GM21360 (cell line): ENCODE measurements at regions not wholly inside any gene's neighbourhood (a gene's known extent, or its start where the extent isn't known, plus 50 kb on each side); places are given as distances from the start of the nearest gene placed in this dataset.
"Not testable (repeated sequence)": the region's sequence is repeated elsewhere in the genome, so short reads cannot be mapped to it uniquely, and the experiment has no call there.

Experiments
- ATAC-seq: cut with Tn5 transposase; IDR thresholded peaks from one replicate; pipeline ENCODE4 v1.9.1; 2021; ENCODE audit warnings: mild to moderate bottlenecking, moderate library complexity; ENCODE audit not compliant: unreplicated experiment

- ATAC-seq, result no peak
Measured at GRCh38 chr9:82052081-82052480, 63.5 kb downstream of the SPATA31D1 start.

- no peak for ATAC-seq
Measured at GRCh38 chr9:82054264-82055015, 65.9 kb downstream of the SPATA31D1 start.

GRCh38 chr9:82057805-82058204 is 69.2 kb downstream of the SPATA31D1 start:
- ATAC-seq, result no peak

DNA sequence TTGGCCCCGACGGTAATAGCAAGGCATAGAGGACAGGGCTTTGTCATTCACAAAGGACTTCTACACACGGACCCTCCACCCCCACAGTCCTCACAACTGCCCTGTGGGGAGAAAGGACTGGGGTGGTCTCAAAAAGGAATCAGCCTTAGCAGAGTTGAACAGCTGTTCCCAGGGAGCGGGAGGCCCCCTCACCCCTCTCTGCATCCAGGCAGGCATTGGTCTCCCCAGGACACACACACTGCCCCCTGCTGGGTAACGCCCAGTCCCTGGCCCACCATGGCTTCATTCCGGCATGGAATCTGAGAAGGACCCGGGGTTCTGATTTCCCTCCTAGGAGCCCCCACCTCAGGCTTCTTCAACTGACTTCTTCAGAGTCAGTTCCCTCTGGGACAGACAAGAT is 73.2 kb downstream of the SPATA31D1 start:
- not testable (repeated sequence) for ATAC-seq

GRCh38 chr9:82062245-82062644 is 73.7 kb downstream of the SPATA31D1 start:
- no peak for ATAC-seq

- ATAC-seq, result no peak
Measured at GRCh38 chr9:82073551-82074543, 85.3 kb downstream of the SPATA31D1 start.

GRCh38 chr9:82080265-82080664 is 91.7 kb downstream of the SPATA31D1 start:
- peak; percentile 74 for ATAC-seq

GRCh38 chr9:82081496-82081895 is 92.9 kb downstream of the SPATA31D1 start:
- no peak for ATAC-seq

GRCh38 chr9:82082563-82082962 is 94.0 kb downstream of the SPATA31D1 start:
- no peak for ATAC-seq

GRCh38 chr9:82088591-82088990 is 100.0 kb downstream of the SPATA31D1 start:
- ATAC-seq, result no peak

- ATAC-seq, result no peak
Measured at GRCh38 chr9:82090046-82090445, 101.5 kb downstream of the SPATA31D1 start.

DNA sequence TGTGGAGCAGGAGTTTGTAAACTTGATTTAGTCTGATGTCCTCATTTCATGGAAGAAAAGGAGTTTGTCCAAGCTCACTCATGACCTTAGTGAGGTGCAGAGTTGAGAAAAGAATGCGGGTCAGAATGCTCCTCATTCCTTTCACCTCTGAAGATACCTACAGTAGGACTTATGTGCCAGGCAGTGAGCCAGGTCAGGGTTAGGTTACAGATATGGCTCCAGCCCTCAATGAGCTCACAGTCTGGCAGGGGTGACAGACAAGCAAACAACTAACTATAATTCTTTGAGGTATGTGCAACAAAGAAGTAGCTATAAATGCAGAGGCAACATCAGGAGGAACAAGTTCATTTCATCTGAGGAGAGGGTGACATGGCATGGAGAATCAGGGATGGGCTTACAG is 102.5 kb downstream of the SPATA31D1 start:
- no peak for ATAC-seq

GRCh38 chr9:82091610-82092009 is 103.0 kb downstream of the SPATA31D1 start:
- no peak for ATAC-seq

DNA sequence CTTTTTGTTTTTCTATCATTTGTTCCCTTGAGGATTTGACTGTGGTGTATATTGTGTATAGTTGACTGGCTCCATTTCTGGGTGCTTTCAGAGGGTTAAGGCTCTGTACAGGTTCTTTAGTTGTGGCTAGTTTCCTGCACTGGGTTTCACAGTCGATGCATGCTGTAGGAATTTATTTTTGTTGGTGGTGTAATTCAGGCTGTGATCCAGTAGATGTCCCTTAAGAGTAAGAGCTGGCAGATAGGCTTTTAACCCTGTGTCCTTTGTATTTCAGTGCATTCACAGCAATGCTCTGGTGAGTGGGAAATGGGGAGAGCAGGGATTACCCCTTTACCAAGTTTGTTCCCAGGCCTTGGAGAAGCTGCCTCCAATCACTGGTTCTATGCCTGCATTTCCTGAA is 112.9 kb downstream of the SPATA31D1 start:
- ATAC-seq, result no peak

GRCh38 chr9:82104252-82104651 is 115.7 kb downstream of the SPATA31D1 start:
- no peak for ATAC-seq

DNA sequence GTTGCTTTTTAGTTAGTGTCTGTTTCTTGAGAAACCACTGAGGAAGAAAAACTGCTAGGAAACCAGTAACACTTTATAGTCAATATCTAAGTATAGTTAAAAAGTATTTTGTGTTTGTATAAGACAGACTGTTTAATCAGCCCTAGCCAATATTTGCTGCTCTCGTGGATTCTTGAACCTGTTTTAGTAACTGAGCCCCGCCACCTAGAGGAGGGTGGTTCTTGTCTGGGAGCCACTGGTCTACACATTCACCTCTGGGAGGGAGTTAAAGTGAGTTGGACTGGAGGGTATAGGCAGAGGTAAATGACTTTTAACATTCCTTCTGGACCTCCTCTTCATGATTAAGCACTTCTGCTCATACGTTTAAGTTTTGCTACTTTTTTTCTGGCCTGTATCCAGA is 117.2 kb downstream of the SPATA31D1 start:
- no peak for ATAC-seq

DNA sequence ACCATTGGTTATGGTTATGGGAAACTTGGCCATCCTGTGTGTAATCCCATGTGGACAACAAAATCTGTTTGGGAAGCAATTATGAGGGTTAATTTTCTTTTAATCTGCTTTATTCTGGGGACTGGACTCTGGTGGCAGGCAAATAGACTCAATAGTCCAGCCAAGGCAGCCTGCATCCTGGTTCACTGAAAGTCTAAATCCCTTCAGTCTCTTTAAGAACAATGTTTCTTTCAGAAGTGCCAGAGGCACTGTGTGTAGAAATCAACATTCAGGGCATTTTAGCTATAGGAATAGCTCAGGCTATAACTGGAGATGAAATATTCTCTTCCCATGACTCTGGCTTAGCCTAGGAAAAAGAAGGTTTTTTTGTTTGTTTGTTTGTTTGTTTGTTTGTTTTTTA is 118.0 kb downstream of the SPATA31D1 start:
- ATAC-seq, result no peak

- ATAC-seq, result no peak
Measured at GRCh38 chr9:82108474-82108873, 119.9 kb downstream of the SPATA31D1 start.

DNA sequence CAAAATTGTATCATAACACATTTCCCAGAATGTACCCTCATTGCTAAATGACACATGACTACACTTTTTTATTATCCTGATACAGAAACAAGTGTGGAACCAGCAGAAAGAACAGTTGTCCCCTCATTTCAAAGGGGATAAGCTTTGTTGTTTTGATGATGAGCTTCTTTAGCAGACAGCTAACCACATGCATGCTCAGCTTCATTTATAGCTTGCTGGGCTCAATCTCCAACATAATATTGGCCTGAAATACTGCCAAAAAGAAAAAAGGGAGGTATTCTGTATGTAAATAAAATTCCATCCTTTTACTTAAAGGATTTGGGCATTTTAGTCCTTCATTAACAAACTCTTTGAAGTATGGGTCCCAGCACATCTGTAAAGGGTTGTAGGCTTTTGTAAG is 120.4 kb downstream of the SPATA31D1 start:
- ATAC-seq, result no peak

- ATAC-seq, result no peak
Measured at GRCh38 chr9:82109626-82110025, 121.1 kb downstream of the SPATA31D1 start.

- no peak for ATAC-seq
Measured at GRCh38 chr9:82110881-82111280, 122.3 kb downstream of the SPATA31D1 start.

- ATAC-seq, result no peak
Measured at GRCh38 chr9:82115331-82115730, 126.8 kb downstream of the SPATA31D1 start.
